Right cardiac atrium (tissue), 5 donors: ENCODE measurements at regions not wholly inside any gene's neighbourhood (a gene's known extent, or its start where the extent isn't known, plus 50 kb on each side); places are given as distances from the start of the nearest gene placed in this dataset.

Experiments
- ATAC-seq, 2 donors: fragments of 200-7000 bp; cut with Tn5 transposase; one replicate each; pipeline versions ENCODE4 v1.8.0 to v1.9.1; 2020; ENCODE audit warnings: moderate library complexity in 2 of 2, mild to moderate bottlenecking in 1 of 2
- DNase-seq, 3 donors: peaks; one replicate each; pipeline ENCODE4 v3.0.0-alpha.2; 2020
- H3K27ac ChIP-seq: one replicate; pipeline ENCODE4 v1.5.1; 2013; ENCODE audit warnings: mild to moderate bottlenecking, low read length, control low read depth, moderate library complexity
- H3K27me3 ChIP-seq: one replicate; pipeline ENCODE4 v1.6.1; 2013; ENCODE audit not compliant: control insufficient read depth, insufficient read depth
- H3K4me1 ChIP-seq: one replicate; pipeline ENCODE4 v1.6.1; 2013; ENCODE audit warnings: low read length; ENCODE audit not compliant: control insufficient read depth, insufficient read depth
- H3K4me3 ChIP-seq: one replicate; pipeline ENCODE4 v1.5.1; 2013; ENCODE audit warnings: low read length, control low read depth
- H3K9me3 ChIP-seq: one replicate; pipeline ENCODE4 v1.6.1; 2013; ENCODE audit warnings: low read length; ENCODE audit not compliant: control insufficient read depth
- WGBS: extraction: QIAGEN DNeasy Blood & Tissue Kit; methylation state at CpG from one replicate; pipeline ENCODE4 v1.1.7; 2013; 5-methylcytosine and 5-hydroxymethylcytosine counted together
- intact Hi-C, 4 donors: fragments of 100-400 bp; cut with DNase I; formaldehyde crosslinking; loops; one replicate each; pipeline versions ENCODE4 v1.11.0 to v1.14.0; 2022 to 2023
- donor health status: healthy with polysubstance abuse.
- donor health status: DM: no; HTN: yes; CAD: no.
- donor health status: DM: no; HTN: no; CAD: no.
- donor health status: DM: no; HTN: yes; CAD: no; lungs with severe emphysema.
- donor health status: DM: yes; HTN: yes; CAD: no.

DNA sequence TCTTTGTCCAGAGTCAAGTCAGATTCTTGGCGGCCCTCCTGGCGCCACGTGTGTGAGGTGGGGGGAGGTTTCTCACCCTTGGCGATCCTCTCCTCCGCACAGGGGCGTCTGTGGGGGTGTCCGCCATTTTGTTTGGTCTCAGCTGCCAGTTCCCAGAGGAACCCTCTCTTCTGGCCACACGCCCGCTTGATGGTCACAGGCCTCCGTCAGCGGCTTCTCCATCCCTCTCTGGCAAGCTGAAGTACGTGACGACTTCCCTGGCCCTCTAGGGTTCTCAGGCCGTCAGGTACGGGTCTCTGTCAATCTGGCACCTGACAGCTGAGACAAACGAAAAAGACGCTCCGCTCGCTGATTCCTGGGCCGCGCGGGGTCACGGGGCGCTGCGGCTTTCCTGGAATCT is 272.6 kb downstream of the TRIML1 start:
- Histone ChIP-seq H3K4me1 (no peaks in the 10 kb centered on the region), H3K4me3 (no peak overlapping the region), H3K27ac (no peak overlapping the region), H3K27me3 (no peaks in the 10 kb centered on the region), H3K9me3 (no peaks in the 10 kb centered on the region)
- ATAC-seq (no peak), DNase-seq (peak in 1 of 3 donors; percentile 57)
- whole genome bisulfite sequencing: 91% methylated on average over 25 of the region's 25 CpGs
- intact Hi-C loops: no loop called here

DNA sequence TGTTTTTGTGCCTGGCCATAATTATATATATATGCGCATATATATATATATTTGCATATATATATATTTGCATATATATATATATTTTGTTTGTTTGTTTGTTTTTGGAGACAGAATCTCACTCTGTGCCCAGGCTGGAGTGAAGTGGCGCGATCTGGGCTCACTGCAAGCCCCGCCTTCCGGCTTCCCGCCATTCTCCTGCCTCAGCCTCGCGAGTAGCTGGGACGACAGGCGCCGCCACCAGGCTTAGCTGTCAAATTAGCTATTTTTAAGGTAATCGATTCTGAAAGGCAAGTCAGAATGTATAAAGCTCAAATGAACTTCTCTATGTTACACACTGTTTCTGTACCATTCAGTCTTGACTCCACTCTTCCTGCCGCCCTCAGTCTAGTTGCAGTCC is 273.3 kb downstream of the TRIML1 start:
- Histone ChIP-seq H3K27ac (no peak overlapping the region), H3K4me3 (no peak overlapping the region), H3K4me1 (no peaks in the 10 kb centered on the region), H3K9me3 (no peaks in the 10 kb centered on the region), H3K27me3 (no peaks in the 10 kb centered on the region)
- no peak for DNase-seq
- WGBS: 98% methylated on average over 13 of the region's 13 CpGs
- intact Hi-C loops: no loop called here
- no peak for ATAC-seq

DNA sequence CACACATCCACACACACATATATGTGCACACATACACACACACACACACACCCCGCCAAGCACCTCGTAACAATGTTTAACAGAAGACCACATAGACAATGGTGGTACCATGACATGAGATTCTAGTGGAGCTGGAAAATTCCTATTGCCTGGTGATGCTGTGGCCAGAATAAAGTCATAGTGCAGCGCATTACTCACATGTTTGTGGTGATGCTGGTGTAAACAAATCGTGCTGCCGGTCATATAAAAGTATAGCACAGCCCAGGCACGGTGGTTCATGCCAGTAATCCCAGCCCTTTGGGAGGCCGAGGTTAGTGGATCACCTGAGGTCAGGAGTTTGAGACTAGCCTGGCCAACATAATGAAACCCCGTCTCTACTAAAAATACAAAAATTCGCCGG is 275.2 kb downstream of the TRIML1 start:
- WGBS: 93% methylated on average over 10 of the region's 10 CpGs
- DNase-seq: no peak
- H3K4me1 ChIP-seq: no peaks in the 10 kb centered on the region
- ATAC-seq: no peak
- no peak overlapping the region for H3K4me3 ChIP-seq
- H3K27me3 ChIP-seq: no peaks in the 10 kb centered on the region
- intact Hi-C loops: no loop called here
- H3K27ac ChIP-seq: no peak overlapping the region
- H3K9me3 ChIP-seq: no peaks in the 10 kb centered on the region

DNA sequence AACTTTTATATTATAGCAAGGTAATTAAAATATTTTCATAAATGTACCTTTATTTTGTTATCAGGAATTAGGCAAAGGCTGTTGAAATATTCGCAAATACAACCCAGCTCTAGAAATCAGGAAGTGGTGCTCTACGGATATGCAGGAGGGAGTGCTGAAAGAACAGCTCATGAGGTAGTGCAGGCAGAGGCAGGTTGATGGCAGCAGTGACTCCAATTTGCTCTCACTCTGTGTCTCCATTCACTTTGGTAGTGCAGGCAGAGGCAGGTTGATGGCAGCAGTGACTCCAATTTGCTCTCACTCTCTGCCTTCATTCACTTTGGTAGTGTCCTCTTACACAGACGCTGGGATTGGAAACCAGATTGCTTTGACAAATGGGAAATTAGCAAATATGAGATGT is 277.9 kb downstream of the TRIML1 start:
- WGBS: 31% methylated on average over 3 of the region's 3 CpGs
- intact Hi-C loops: no loop called here
- Histone ChIP-seq H3K4me3 (no peak overlapping the region), H3K4me1 (no peaks in the 10 kb centered on the region), H3K27me3 (no peaks in the 10 kb centered on the region), H3K9me3 (no peaks in the 10 kb centered on the region), H3K27ac (no peak overlapping the region)
- peak; percentile 44 to 64 for ATAC-seq
- DNase-seq: no peak

DNA sequence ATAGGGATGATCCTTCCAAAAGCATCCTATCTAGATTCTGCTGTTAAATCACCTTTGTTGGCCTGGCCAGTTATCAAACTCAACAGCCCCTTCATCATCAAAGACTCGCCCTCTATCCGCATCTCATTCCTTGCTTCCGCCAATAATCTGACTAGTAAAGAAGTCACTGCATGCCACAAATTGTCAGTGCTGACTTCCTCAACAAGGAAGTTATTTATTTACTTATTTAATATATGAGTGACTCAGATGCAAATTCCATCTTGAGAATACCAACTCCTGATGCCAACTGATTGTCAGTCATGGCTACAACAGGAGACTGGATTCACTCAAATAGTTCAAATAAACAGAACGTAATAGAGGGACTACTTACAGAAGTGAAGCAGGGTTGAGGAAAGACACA is 283.8 kb downstream of the TRIML1 start:
- intact Hi-C loops: no loop called here
- H3K27me3 ChIP-seq: no peaks in the 10 kb centered on the region
- no peaks in the 10 kb centered on the region for H3K4me1 ChIP-seq
- no peak overlapping the region for H3K27ac ChIP-seq
- no peaks in the 10 kb centered on the region for H3K9me3 ChIP-seq
- no peak overlapping the region for H3K4me3 ChIP-seq
- 74% methylated on average over 4 of the region's 4 CpGs for WGBS
- no peak for ATAC-seq
- DNase-seq: no peak

DNA sequence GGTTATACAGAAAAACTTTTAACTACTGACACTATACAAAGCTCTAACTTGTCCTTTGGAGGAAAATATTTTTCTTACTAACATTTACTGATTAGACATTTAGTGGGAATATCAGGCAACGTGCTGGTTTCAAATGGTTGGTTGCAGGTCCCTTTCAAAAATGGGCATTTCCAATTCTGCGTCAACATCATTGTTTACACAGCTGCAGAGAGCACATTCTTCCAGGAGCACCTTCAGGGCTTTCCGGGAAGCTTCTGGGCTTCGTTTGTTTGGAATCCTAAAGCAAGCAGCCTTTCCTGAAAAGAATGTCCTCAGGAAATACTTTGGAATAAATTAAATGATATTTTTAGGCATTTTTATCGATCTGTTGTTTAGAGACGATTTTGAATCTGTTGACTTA is 289.7 kb downstream of the TRIML1 start:
- Histone ChIP-seq H3K27ac (no peak overlapping the region), H3K9me3 (no peaks in the 10 kb centered on the region), H3K27me3 (no peaks in the 10 kb centered on the region), H3K4me1 (peaks cover 2% of the 10 kb centered on the region), H3K4me3 (no peak overlapping the region)
- no peak for DNase-seq
- ATAC-seq: no peak
- WGBS: 18% methylated on average over 6 of the region's 6 CpGs
- intact Hi-C loops: no loop called here

DNA sequence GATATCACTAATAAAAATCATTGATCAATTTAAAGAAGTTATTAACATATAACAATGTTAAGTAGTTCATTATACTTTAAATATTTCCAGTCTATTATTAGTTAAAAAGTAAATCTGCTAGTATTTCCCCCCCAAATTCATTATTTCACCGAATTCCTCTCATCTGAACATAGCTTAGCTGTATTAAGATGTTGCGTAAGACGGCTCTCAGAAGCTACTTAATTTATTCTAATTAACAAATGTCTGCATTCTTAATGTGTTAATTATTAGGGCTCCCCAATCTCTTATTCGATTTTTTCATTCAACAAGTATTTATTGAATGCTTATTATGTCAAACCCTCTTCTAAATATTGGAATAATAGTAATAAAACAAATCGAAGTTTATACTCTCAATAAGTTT is 290.7 kb downstream of the TRIML1 start:
- WGBS: 55% methylated on average over 5 of the region's 5 CpGs
- Histone ChIP-seq H3K4me3 (no peak overlapping the region), H3K4me1 (peaks cover 2% of the 10 kb centered on the region), H3K9me3 (no peaks in the 10 kb centered on the region), H3K27ac (no peak overlapping the region), H3K27me3 (no peaks in the 10 kb centered on the region)
- intact Hi-C loops: no loop called here
- ATAC-seq: no peak
- DNase-seq: no peak

DNA sequence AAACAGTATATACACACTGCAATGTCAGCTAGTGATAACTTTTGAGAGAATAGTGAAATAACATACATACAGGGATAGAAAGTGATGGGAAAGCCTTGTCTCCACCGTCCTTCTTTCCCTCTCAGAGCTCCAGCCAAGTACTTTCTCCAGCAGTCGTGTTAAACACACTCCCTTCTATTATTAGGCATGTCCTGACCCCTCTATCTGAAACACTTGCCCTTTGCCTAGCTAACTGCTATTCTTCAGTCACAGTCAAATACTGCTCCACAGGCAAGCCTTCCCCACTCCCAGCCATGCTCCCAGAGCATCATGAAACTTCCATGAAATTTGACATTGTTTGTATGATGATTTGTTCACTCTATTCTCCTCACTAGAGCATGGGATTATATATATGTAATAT is 291.1 kb downstream of the TRIML1 start:
- ATAC-seq (peak; percentile 78 to 92), DNase-seq (no peak)
- 2% methylated on average over 2 of the region's 2 CpGs for WGBS
- intact Hi-C loops: no loop called here
- Histone ChIP-seq H3K27me3 (no peaks in the 10 kb centered on the region), H3K27ac (no peak overlapping the region), H3K4me1 (peaks cover 2% of the 10 kb centered on the region), H3K9me3 (no peaks in the 10 kb centered on the region), H3K4me3 (no peak overlapping the region)

DNA sequence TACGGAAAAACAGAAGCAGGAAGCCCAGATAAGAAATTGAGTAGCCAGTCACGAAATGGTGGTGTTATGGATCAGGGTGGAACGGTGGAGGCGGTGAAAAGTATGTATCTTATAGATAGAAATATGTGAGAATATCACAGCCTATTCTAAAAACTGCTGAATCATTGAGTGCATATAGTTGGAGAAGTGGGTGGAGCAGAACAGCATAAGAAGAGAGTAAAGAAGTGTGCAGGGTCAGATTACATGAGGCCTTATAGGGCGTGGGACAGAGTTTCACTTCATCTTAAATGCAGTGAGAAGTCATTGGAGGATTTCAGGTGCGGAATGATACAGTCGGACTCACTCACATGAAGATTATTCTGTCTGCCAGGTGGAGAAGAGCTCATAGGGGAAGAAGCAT is 293.1 kb downstream of the TRIML1 start:
- no peaks in the 10 kb centered on the region for H3K9me3 ChIP-seq
- DNase-seq (no peak), ATAC-seq (no peak)
- peaks cover 2% of the 10 kb centered on the region for H3K4me1 ChIP-seq
- no peak overlapping the region for H3K27ac ChIP-seq
- no peak overlapping the region for H3K4me3 ChIP-seq
- intact Hi-C loops: no loop called here
- 57% methylated on average over 7 of the region's 7 CpGs for WGBS
- H3K27me3 ChIP-seq: no peaks in the 10 kb centered on the region

DNA sequence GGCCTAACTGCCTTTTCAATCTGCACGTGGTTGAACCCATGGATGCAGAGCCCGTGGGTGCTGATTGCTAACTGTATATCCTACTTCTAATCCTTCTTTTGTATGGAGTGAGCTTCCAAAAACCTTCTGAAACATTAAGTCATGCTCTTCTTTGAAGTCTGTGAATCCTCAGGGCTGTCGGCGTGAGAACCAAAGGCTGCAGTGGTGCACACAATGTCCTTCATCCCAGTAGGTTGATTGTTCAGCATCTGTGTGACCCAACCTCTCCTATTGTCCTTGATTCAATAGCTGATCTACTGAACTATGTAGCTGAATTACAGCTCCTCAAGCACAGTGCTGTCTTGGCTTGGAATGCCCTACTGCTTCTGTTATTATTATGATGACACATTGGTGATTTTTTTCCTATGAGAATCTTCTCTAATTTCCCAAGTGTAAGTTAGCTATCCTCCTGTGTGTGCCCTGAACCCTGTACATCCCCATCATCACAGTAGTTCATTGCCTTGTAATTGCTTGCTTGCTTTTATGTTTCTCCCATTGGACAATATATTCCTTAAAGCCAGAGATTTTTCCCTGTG is 294.6 kb downstream of the TRIML1 start:
- DNase-seq (no peak), ATAC-seq (no peak)
- intact Hi-C loops: no loop called here
- H3K4me3 ChIP-seq: no peak overlapping the region
- 84% methylated on average over 4 of the region's 4 CpGs for WGBS
- H3K27me3 ChIP-seq: no peaks in the 10 kb centered on the region
- peaks cover 2% of the 10 kb centered on the region for H3K4me1 ChIP-seq
- H3K9me3 ChIP-seq: no peaks in the 10 kb centered on the region
- no peak overlapping the region for H3K27ac ChIP-seq

DNA sequence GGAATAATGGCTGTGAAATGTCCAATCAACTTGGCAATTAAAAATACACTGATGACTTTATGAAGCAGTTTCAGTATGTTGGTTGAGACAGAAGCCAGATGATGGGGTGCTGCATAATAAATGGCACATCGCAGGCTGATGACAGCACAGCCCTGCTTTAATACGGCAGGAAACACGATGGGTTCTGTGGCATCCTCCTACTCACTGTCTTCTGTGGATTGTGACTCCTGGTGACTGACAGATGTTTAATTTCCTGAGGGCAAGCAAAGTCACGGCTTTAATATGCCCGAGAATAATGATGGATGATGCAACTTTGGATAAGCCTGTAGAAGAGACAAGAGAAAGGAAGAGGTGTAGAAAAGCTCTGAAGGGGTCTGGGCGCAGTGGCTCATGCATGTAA is 295.4 kb downstream of the TRIML1 start:
- Histone ChIP-seq H3K4me3 (no peak overlapping the region), H3K27me3 (no peaks in the 10 kb centered on the region), H3K9me3 (no peaks in the 10 kb centered on the region), H3K27ac (no peak overlapping the region), H3K4me1 (no peaks in the 10 kb centered on the region)
- ATAC-seq (no peak), DNase-seq (no peak)
- intact Hi-C loops: no loop called here
- 41% methylated on average over 6 of the region's 6 CpGs for WGBS

DNA sequence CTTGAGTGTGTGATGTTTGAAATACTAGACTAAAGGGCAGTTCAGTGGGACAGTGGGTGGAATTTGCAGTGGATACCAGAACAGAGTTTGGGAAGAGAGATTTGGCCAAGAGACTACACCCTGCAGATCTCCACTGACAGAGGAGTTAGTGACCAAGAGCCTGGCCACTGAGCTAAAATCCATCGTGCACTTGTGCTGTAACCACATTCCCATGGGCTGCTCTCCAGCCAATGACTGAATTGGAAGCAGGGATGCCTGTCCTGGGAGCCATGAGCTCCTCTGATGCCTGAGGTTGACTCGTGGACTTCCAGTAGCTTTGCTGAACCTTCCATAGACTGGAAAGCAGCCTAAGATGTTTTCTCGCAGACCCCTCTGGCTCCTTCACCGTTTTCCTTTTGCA is 296.1 kb downstream of the TRIML1 start:
- no peaks in the 10 kb centered on the region for H3K9me3 ChIP-seq
- DNase-seq: no peak
- no peaks in the 10 kb centered on the region for H3K27me3 ChIP-seq
- no peak overlapping the region for H3K27ac ChIP-seq
- no peak overlapping the region for H3K4me3 ChIP-seq
- no peaks in the 10 kb centered on the region for H3K4me1 ChIP-seq
- intact Hi-C loops: no loop called here
- WGBS: 74% methylated on average over 4 of the region's 4 CpGs
- no peak for ATAC-seq
